H1 (cell line): ENCODE measurements at regions not wholly inside any gene's neighbourhood (a gene's known extent, or its start where the extent isn't known, plus 50 kb on each side); places are given as distances from the start of the nearest gene placed in this dataset.

ENCODE experiments used
- CTCF ChIA-PET: fragments of 300-600 bp; sonication (Branson Sonifier 250); formaldehyde crosslinking; loops from one replicate; lab custom pipeline; 2021; ENCODE audit not compliant: partially characterized antibody; lab: Charles Lee
- POLR2A ChIA-PET: fragments of 300-600 bp; sonication (Branson Sonifier 250); formaldehyde crosslinking; loops from one replicate; lab custom pipeline; 2021; ENCODE audit warnings: inconsistent platforms; ENCODE audit not compliant: partially characterized antibody; lab: Charles Lee
- DNase-seq, 2 experiments: peaks; one replicate each; pipeline versions ENCODE4 v3.0.0 to v3.0.0-alpha.2; 2010 to 2022; ENCODE audit warnings: low spot score in 2 of 2, low read depth in 1 of 2, mixed read lengths in 1 of 2
- FAIRE-seq: peaks from 2 replicates; lab custom pipeline; 2011; peaks lifted over from hg19 to GRCh38; lab: Jason Lieb, UNC
- H2AFZ ChIP-seq: 2 replicates; pipeline ENCODE4 v1.8.1; 2012; ENCODE audit warnings: low read length, inconsistent platforms
- H2AK5ac ChIP-seq: 2 replicates; pipeline ENCODE4 v1.6.1; 2013; ENCODE audit warnings: low read depth, low read length
- H2BK120ac ChIP-seq: replicated peaks from 2 replicates; pipeline ENCODE3; 2013; ENCODE audit warnings: low read depth, low read length, inconsistent platforms
- H2BK12ac ChIP-seq: 2 replicates; pipeline ENCODE4 v1.6.1; 2013; ENCODE audit warnings: low read depth, low read length
- H2BK15ac ChIP-seq: 2 replicates; pipeline ENCODE4 v1.6.1; 2013; ENCODE audit warnings: low read length
- H2BK20ac ChIP-seq: 2 replicates; pipeline ENCODE4 v1.6.1; 2013; ENCODE audit warnings: low read length
- H2BK5ac ChIP-seq: 2 replicates; pipeline ENCODE4 v1.6.1; 2013; ENCODE audit warnings: low read depth, low read length
- H3K14ac ChIP-seq: 2 replicates; pipeline ENCODE4 v1.6.1; 2013; ENCODE audit warnings: inconsistent platforms; ENCODE audit not compliant: insufficient read length
- H3K18ac ChIP-seq: 2 replicates; pipeline ENCODE4 v1.6.1; 2013; ENCODE audit warnings: low read length; ENCODE audit errors: extremely low read depth
- H3K23ac ChIP-seq: 2 replicates; pipeline ENCODE4 v1.6.1; 2013; ENCODE audit warnings: inconsistent platforms; ENCODE audit not compliant: insufficient read length
- H3K23me2 ChIP-seq: 2 replicates; pipeline ENCODE4 v1.6.1; 2013; ENCODE audit warnings: low read depth, low read length
- H3K27ac ChIP-seq: 2 replicates; pipeline ENCODE4 v1.6.1; 2011; ENCODE audit warnings: low read depth, low read length, inconsistent platforms
- H3K27me3 ChIP-seq, 4 experiments: replicated peaks in 1 of 4; 1 replicate in 1 of 4; 2 replicates in 3 of 4; pipeline versions ENCODE4 v1.6.1 to v1.8.1; 2011 to 2013; ENCODE audit warnings: low read length in 3 of 4, mild to moderate bottlenecking in 3 of 4, inconsistent platforms in 2 of 4, mixed read lengths in 2 of 4, moderate library complexity in 1 of 4; ENCODE audit not compliant: control insufficient read depth in 3 of 4, insufficient read depth in 3 of 4; ENCODE audit errors: extremely low read depth in 1 of 4
- H3K36me3 ChIP-seq, 4 experiments: 2 replicates each; pipeline versions ENCODE4 v1.6.1 to v1.8.1; 2011 to 2013; ENCODE audit warnings: mild to moderate bottlenecking in 4 of 4, low read length in 3 of 4, moderate library complexity in 2 of 4, control low read depth in 1 of 4, inconsistent platforms in 1 of 4; ENCODE audit not compliant: insufficient read depth in 4 of 4, control insufficient read depth in 2 of 4
- H3K4ac ChIP-seq: replicated peaks from 2 replicates; pipeline ENCODE3; 2013; ENCODE audit warnings: low read length, low read depth, mixed read lengths, inconsistent platforms; ENCODE audit not compliant: insufficient read length
- H3K4me1 ChIP-seq, 4 experiments: replicated peaks in 1 of 4; 1 replicate in 1 of 4; 2 replicates in 3 of 4; pipeline versions ENCODE4 v1.6.1 to v1.8.1; 2011 to 2013; ENCODE audit warnings: low read length in 3 of 4, inconsistent platforms in 2 of 4, mixed read lengths in 1 of 4; ENCODE audit not compliant: insufficient read depth in 4 of 4, control insufficient read depth in 3 of 4
- H3K4me2 ChIP-seq, 2 experiments: 2 replicates each; pipeline versions ENCODE4 v1.6.1 to v1.8.1; 2011 to 2013; ENCODE audit warnings: low read depth in 2 of 2, low read length in 2 of 2, control low read depth in 1 of 2, inconsistent platforms in 1 of 2, mild to moderate bottlenecking in 1 of 2; ENCODE audit not compliant: insufficient read depth in 1 of 2
- H3K4me3 ChIP-seq, 4 experiments: fragments of 200-600, 300-600 bp in 1 of 4; sonication (generic), shearing (Covaris generic), sonication (Bioruptor Twin) in 1 of 4; 2 replicates each; pipeline versions ENCODE4 v1.5.1 to v1.8.1; 2011 to 2016; ENCODE audit warnings: low read length in 4 of 4, low read depth in 3 of 4, control low read depth in 2 of 4, inconsistent platforms in 2 of 4, mild to moderate bottlenecking in 2 of 4, mixed read lengths in 1 of 4, moderate library complexity in 1 of 4; ENCODE audit not compliant: insufficient read depth in 2 of 4; ENCODE audit errors: extremely low read depth in 1 of 4
- H3K56ac ChIP-seq: replicated peaks from 2 replicates; pipeline ENCODE3; 2013; ENCODE audit warnings: low read depth, mild to moderate bottlenecking, mixed read lengths, low read length, inconsistent platforms; ENCODE audit not compliant: insufficient read length
- H3K79me1 ChIP-seq: 2 replicates; pipeline ENCODE4 v1.6.1; 2013; ENCODE audit warnings: low read depth, low read length, control low read depth
- H3K79me2 ChIP-seq, 2 experiments: 2 replicates each; pipeline versions ENCODE4 v1.6.1 to v1.8.1; 2012 to 2013; ENCODE audit warnings: low read length in 2 of 2, mild to moderate bottlenecking in 2 of 2, inconsistent platforms in 1 of 2; ENCODE audit not compliant: insufficient read depth in 2 of 2, control insufficient read depth in 1 of 2
- H3K9ac ChIP-seq, 4 experiments: replicated peaks in 1 of 4; 1 replicate in 1 of 4; 2 replicates in 3 of 4; pipeline versions ENCODE4 v1.6.1 to v1.8.1; 2011 to 2013; ENCODE audit warnings: low read depth in 3 of 4, low read length in 3 of 4, control low read depth in 2 of 4, mild to moderate bottlenecking in 2 of 4, moderate library complexity in 2 of 4, inconsistent platforms in 1 of 4; ENCODE audit errors: extremely low read depth in 1 of 4
- H3K9me3 ChIP-seq, 2 experiments: 2 replicates each; pipeline versions ENCODE4 v1.6.1 to v1.8.1; 2012 to 2013; ENCODE audit warnings: mild to moderate bottlenecking in 2 of 2, moderate library complexity in 2 of 2, control low read depth in 1 of 2, inconsistent platforms in 1 of 2, low read depth in 1 of 2, low read length in 1 of 2, mixed read lengths in 1 of 2; ENCODE audit not compliant: insufficient read depth in 2 of 2
- H4K20me1 ChIP-seq, 2 experiments: replicated peaks in 1 of 2; 2 replicates each; pipeline versions ENCODE3 to v1.8.1; 2011 to 2013; ENCODE audit warnings: inconsistent platforms in 2 of 2, low read length in 2 of 2, mild to moderate bottlenecking in 1 of 2; ENCODE audit not compliant: insufficient read depth in 2 of 2, control insufficient read depth in 1 of 2
- H4K5ac ChIP-seq: 2 replicates; pipeline ENCODE4 v1.6.1; 2013; ENCODE audit warnings: low read length, low read depth, mixed read lengths, inconsistent platforms; ENCODE audit not compliant: insufficient read length
- H4K8ac ChIP-seq: 2 replicates; pipeline ENCODE4 v1.8.0; 2013; ENCODE audit warnings: mild to moderate bottlenecking, moderate library complexity, low read length, inconsistent platforms; ENCODE audit not compliant: insufficient read depth; ENCODE audit errors: extremely low read depth
- H4K91ac ChIP-seq: replicated peaks from 2 replicates; pipeline ENCODE3; 2013; ENCODE audit warnings: low read length, mixed read lengths, inconsistent platforms; ENCODE audit not compliant: insufficient read length
- CTBP2 ChIP-seq: IDR thresholded peaks from 2 replicates; pipeline ENCODE4 v1.7.0; 2011; ENCODE audit warnings: borderline replicate concordance, mild to moderate bottlenecking, moderate library complexity, mixed read lengths, low read length; ENCODE audit not compliant: insufficient read depth, insufficient read length
- POLR2A ChIP-seq, 2 experiments: IDR thresholded peaks; 1 replicate in 1 of 2; 2 replicates in 1 of 2; pipeline ENCODE4 v1.6.1; 2011; ENCODE audit warnings: low read depth in 2 of 2, low read length in 2 of 2, mild to moderate bottlenecking in 2 of 2; ENCODE audit errors: control extremely low read depth in 1 of 2
- WGBS, 2 experiments: shearing (Covaris generic) in 1 of 2; methylation state at CpG; one replicate each; pipeline versions ENCODE4 v1.1.6 to v1.1.7; 2013 to 2015; ENCODE audit warnings: low lambda C conversion rate in 2 of 2, mixed read lengths in 2 of 2, inconsistent platforms in 1 of 2, low coverage in 1 of 2, missing lambda C conversion rate in 1 of 2; ENCODE audit not compliant: insufficient replicate concordance in 2 of 2, insufficient coverage in 1 of 2, insufficient read length in 1 of 2; ENCODE audit errors: extremely low coverage in 1 of 2, missing lambda C conversion rate in 1 of 2; 5-methylcytosine and 5-hydroxymethylcytosine counted together

DNA sequence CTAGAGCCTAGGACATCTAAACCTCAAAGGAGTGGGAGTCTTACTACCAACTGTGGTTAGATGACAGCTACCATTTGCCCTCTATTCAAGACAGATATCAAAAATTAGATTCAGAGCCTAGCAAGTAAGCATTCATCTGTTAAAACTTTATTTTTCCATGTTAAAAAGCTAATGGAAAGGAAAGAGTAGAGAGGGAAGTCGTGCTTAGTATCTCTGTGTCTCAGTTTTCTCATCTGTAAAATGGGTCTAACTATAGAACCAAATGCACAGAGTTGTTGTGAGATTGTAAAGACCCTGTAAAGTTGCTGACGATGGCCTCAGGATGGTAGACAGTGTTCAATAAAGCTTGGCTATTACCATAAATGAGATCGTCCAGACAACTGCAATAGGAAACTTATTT lies 428.5 kb upstream of the RUNX1 start:
- H3K4ac ChIP-seq, result no peak overlapping the region
- no peaks in the 10 kb centered on the region for H4K20me1 ChIP-seq
- H2BK120ac ChIP-seq, result no peak overlapping the region
- no peak overlapping the region for H3K18ac ChIP-seq
- H2BK5ac ChIP-seq, result no peak overlapping the region
- no peak overlapping the region for H2AFZ ChIP-seq
- H4K5ac ChIP-seq, result no peak overlapping the region
- ChIA-PET POLR2A (no interaction called here), CTCF (interaction anchor here (0.9 kb wide), 1 partner anchor 9 kb away, joined by 3 read pairs; no protein-coding TSS in a partner anchor)
- H3K23me2 ChIP-seq, result no peaks in the 10 kb centered on the region; the same call in 1 of the 2 replicates
- H3K79me2 ChIP-seq, result no peaks in the 10 kb centered on the region
- DNase-seq, result no peak
- H4K8ac ChIP-seq, result no peak overlapping the region
- no peak overlapping the region for H2BK20ac ChIP-seq
- no peak overlapping the region for H4K91ac ChIP-seq
- no peak overlapping the region for H2AK5ac ChIP-seq
- TF ChIP-seq POLR2A (IDR thresholded peaks at IDR 0.05; ENCODE audit: control extremely low read depth in 1 of 2, low read depth in 2 of 2, low read length in 2 of 2) (no peak), CTBP2 (no peak)
- no peak overlapping the region for H2BK12ac ChIP-seq
- no peaks in the 10 kb centered on the region for H3K79me1 ChIP-seq
- H3K56ac ChIP-seq, result no peak overlapping the region
- no peak overlapping the region for H3K4me2 ChIP-seq
- H3K9me3 ChIP-seq, result peaks cover 0 to 6% of the 10 kb centered on the region in 2 experiments; a peak in 1 of 4 replicates
- no peak overlapping the region for H3K14ac ChIP-seq
- no peaks in the 10 kb centered on the region for H3K27me3 ChIP-seq
- H3K27ac ChIP-seq, result no peak overlapping the region
- FAIRE-seq, result no peak
- no peak overlapping the region for H3K23ac ChIP-seq
- H3K4me3 ChIP-seq, result no peak overlapping the region
- 77% methylated on average over 3 of the region's 3 CpGs; no CpG with 5 or more reads in 1 of the 2 experiments for WGBS, 2 experiments
- H3K36me3 ChIP-seq, result no peaks in the 10 kb centered on the region
- no peak overlapping the region for H2BK15ac ChIP-seq
- H3K4me1 ChIP-seq, result peaks cover 0 to 6% (median 3%) of the 10 kb centered on the region in 4 experiments; a peak in 5 of 7 replicates
- H3K9ac ChIP-seq, result no peak overlapping the region
